ENCODE measurements at regions not wholly inside any gene's neighbourhood (a gene's known extent, or its start where the extent isn't known, plus 50 kb on each side); places are given as distances from the start of the nearest gene placed in this dataset.

DNA sequence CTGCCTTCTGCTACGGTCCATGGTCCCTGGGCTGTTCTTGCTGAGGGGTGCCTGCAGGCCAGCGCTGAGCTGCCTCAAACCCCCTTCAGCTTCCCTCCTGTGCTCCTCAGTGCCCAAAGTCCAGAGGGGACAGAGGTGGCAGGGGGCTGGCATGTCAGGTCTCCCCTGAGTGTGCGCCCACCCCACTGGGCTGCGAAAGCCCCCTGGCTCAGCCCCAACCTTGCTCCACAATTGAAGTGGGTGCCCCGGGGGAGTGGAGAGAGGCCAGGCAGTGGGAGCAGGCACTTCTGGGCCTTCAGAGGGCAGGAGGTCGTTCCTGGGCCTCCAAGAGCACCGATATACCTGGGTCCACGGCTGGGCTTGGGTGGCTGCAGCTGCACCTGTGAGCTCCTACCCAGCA lies 548.7 kb upstream of the FAM98A start:
- TF ChIP-seq, protein P1, sequence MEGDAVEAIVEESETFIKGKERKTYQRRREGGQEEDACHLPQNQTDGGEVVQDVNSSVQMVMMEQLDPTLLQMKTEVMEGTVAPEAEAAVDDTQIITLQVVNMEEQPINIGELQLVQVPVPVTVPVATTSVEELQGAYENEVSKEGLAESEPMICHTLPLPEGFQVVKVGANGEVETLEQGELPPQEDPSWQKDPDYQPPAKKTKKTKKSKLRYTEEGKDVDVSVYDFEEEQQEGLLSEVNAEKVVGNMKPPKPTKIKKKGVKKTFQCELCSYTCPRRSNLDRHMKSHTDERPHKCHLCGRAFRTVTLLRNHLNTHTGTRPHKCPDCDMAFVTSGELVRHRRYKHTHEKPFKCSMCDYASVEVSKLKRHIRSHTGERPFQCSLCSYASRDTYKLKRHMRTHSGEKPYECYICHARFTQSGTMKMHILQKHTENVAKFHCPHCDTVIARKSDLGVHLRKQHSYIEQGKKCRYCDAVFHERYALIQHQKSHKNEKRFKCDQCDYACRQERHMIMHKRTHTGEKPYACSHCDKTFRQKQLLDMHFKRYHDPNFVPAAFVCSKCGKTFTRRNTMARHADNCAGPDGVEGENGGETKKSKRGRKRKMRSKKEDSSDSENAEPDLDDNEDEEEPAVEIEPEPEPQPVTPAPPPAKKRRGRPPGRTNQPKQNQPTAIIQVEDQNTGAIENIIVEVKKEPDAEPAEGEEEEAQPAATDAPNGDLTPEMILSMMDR (IDR thresholded peaks at IDR 0.05) = no peak
- TF ChIP-seq POLR2A (IDR thresholded peaks at IDR 0.05) = no peak
